Uterus (tissue), 2 donors: ENCODE measurements at regions not wholly inside any gene's neighbourhood (a gene's known extent, or its start where the extent isn't known, plus 50 kb on each side); places are given as distances from the start of the nearest gene placed in this dataset.

Source experiments
- POLR2A ChIP-seq, 2 donors: fragments of 450-650 bp; IDR thresholded peaks; one replicate each; pipeline ENCODE4 v1.6.1; 2016; ENCODE audit warnings: antibody characterized with exemption in 2 of 2, mild to moderate bottlenecking in 1 of 2, moderate library complexity in 1 of 2
- TF ChIP-seq, protein P1 (sequence below), 4 experiments: fragments of 200-600 bp in 2 of 4; fragments of 450-650 bp in 2 of 4; sonication (generic) in 2 of 4; IDR thresholded peaks; one replicate each; pipeline ENCODE4 v1.5.1; 2016 to 2019; ENCODE audit warnings: antibody characterized with exemption in 4 of 4, mild to moderate bottlenecking in 2 of 4, moderate library complexity in 1 of 4

DNA sequence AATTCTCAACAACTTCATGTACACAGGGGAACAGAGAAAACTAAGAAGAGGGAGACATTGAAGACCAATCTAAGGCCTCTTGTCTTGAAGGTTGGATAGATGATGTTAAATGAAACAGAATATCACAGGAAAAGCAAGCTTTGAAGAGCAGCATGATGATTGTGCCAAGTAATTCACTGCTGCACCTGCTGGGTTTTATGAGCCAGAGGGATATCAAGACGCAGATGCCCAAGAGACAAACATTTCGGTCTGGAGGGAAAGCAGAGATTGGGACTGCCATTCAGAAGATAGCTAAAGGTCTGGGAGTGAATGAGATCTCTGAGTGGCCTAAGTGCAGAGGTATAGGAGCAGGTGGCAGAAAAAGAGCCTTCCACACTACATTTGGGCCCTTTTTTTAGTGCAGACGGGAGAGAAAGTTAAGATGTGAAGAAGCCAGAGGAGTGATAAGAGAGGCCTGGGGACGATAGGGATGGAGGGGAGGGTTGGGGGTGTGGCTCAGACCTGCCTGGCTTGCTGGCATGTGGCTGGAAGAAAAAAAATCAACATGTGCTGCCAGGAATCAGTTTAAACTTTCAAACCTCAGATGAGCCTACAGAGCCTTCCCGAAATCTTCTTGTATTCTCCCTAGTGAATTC, 200.6 kb downstream of the AEBP2 start:
- TF ChIP-seq, protein P1, sequence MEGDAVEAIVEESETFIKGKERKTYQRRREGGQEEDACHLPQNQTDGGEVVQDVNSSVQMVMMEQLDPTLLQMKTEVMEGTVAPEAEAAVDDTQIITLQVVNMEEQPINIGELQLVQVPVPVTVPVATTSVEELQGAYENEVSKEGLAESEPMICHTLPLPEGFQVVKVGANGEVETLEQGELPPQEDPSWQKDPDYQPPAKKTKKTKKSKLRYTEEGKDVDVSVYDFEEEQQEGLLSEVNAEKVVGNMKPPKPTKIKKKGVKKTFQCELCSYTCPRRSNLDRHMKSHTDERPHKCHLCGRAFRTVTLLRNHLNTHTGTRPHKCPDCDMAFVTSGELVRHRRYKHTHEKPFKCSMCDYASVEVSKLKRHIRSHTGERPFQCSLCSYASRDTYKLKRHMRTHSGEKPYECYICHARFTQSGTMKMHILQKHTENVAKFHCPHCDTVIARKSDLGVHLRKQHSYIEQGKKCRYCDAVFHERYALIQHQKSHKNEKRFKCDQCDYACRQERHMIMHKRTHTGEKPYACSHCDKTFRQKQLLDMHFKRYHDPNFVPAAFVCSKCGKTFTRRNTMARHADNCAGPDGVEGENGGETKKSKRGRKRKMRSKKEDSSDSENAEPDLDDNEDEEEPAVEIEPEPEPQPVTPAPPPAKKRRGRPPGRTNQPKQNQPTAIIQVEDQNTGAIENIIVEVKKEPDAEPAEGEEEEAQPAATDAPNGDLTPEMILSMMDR (IDR thresholded peaks at IDR 0.05): no peak
- no peak for TF ChIP-seq POLR2A (IDR thresholded peaks at IDR 0.05)
